ENCODE measurements at regions not wholly inside any gene's neighbourhood (a gene's known extent, or its start where the extent isn't known, plus 50 kb on each side); places are given as distances from the start of the nearest gene placed in this dataset.

GRCh38 chr12:87253157-87253556, 776.0 kb downstream of the C12orf50 start:
- no peak overlapping the region for H3K4me2 ChIP-seq (ENCODE audit: low read length)
- TF ChIP-seq, protein P1, sequence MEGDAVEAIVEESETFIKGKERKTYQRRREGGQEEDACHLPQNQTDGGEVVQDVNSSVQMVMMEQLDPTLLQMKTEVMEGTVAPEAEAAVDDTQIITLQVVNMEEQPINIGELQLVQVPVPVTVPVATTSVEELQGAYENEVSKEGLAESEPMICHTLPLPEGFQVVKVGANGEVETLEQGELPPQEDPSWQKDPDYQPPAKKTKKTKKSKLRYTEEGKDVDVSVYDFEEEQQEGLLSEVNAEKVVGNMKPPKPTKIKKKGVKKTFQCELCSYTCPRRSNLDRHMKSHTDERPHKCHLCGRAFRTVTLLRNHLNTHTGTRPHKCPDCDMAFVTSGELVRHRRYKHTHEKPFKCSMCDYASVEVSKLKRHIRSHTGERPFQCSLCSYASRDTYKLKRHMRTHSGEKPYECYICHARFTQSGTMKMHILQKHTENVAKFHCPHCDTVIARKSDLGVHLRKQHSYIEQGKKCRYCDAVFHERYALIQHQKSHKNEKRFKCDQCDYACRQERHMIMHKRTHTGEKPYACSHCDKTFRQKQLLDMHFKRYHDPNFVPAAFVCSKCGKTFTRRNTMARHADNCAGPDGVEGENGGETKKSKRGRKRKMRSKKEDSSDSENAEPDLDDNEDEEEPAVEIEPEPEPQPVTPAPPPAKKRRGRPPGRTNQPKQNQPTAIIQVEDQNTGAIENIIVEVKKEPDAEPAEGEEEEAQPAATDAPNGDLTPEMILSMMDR (IDR thresholded peaks at IDR 0.05), result no peak
- no peak overlapping the region for H3K27ac ChIP-seq
- H3K9me3 ChIP-seq (ENCODE audit: control insufficient read depth, low read length), result no peaks in the 10 kb centered on the region
- H2AFZ ChIP-seq, result no peak overlapping the region
- H3K79me2 ChIP-seq, result no peaks in the 10 kb centered on the region
- no peaks in the 10 kb centered on the region for H3K27me3 ChIP-seq (ENCODE audit: control insufficient read depth, insufficient read depth, low read length)
- H3K4me1 ChIP-seq, result no peaks in the 10 kb centered on the region
- no peak overlapping the region for H3K4me3 ChIP-seq (ENCODE audit: low read depth, low read length)
- H3K36me3 ChIP-seq (ENCODE audit: control insufficient read depth, insufficient read depth, low read length), result no peaks in the 10 kb centered on the region
- no peak overlapping the region for H3K9ac ChIP-seq

DNA sequence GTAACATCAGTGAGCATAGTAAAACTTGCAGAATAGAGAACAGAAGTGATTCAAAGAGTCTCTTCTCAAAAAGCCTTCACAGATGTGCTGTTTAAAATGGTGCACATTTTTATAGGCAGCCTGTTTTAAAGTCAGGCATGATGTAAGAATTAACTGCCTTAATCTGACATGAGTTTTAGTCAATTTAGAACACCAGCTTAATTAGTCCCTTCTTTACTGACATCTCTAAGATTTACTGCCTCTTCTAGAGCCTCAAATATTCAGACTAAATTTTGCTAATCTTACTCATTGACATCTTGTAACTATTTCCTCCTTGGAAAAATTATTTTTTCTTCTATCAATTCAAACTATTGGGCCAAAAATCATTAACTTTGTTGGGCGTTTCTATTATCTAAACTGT, 782.5 kb downstream of the C12orf50 start:
- TF ChIP-seq, protein P1 (IDR thresholded peaks at IDR 0.05), result no peak
- Histone ChIP-seq H2AFZ (no peak overlapping the region), H3K4me3 (ENCODE audit: low read depth, low read length) (no peak overlapping the region), H3K9me3 (ENCODE audit: control insufficient read depth, low read length) (no peaks in the 10 kb centered on the region), H3K4me1 (no peaks in the 10 kb centered on the region), H3K36me3 (ENCODE audit: control insufficient read depth, insufficient read depth, low read length) (no peaks in the 10 kb centered on the region), H3K27me3 (ENCODE audit: control insufficient read depth, insufficient read depth, low read length) (no peaks in the 10 kb centered on the region), H3K4me2 (ENCODE audit: low read length) (no peak overlapping the region), H3K9ac (no peak overlapping the region), H3K79me2 (no peaks in the 10 kb centered on the region), H3K27ac (no peak overlapping the region)

- no peak overlapping the region for H2AFZ ChIP-seq
- TF ChIP-seq, protein P1 (IDR thresholded peaks at IDR 0.05), result no peak
- H3K27me3 ChIP-seq (ENCODE audit: control insufficient read depth, insufficient read depth, low read length), result no peaks in the 10 kb centered on the region
- no peak overlapping the region for H3K27ac ChIP-seq
- no peak overlapping the region for H3K4me3 ChIP-seq (ENCODE audit: low read depth, low read length)
- H3K4me1 ChIP-seq, result no peaks in the 10 kb centered on the region
- H3K36me3 ChIP-seq (ENCODE audit: control insufficient read depth, insufficient read depth, low read length), result no peaks in the 10 kb centered on the region
- H3K9me3 ChIP-seq (ENCODE audit: control insufficient read depth, low read length), result no peaks in the 10 kb centered on the region
- H3K4me2 ChIP-seq (ENCODE audit: low read length), result no peak overlapping the region
- no peaks in the 10 kb centered on the region for H3K79me2 ChIP-seq
- no peak overlapping the region for H3K9ac ChIP-seq
Observed at GRCh38 chr12:87238466-87238865, 790.7 kb downstream of the C12orf50 start.

GRCh38 chr12:87234898-87235297, 794.3 kb downstream of the C12orf50 start:
- H3K36me3 ChIP-seq (ENCODE audit: control insufficient read depth, insufficient read depth, low read length), result no peaks in the 10 kb centered on the region
- H3K27me3 ChIP-seq (ENCODE audit: control insufficient read depth, insufficient read depth, low read length), result no peaks in the 10 kb centered on the region
- no peak overlapping the region for H3K4me2 ChIP-seq (ENCODE audit: low read length)
- H3K9ac ChIP-seq, result no peak overlapping the region
- H3K4me3 ChIP-seq (ENCODE audit: low read depth, low read length), result no peak overlapping the region
- H3K27ac ChIP-seq, result no peak overlapping the region
- no peak overlapping the region for H2AFZ ChIP-seq
- no peaks in the 10 kb centered on the region for H3K79me2 ChIP-seq
- TF ChIP-seq, protein P1 (IDR thresholded peaks at IDR 0.05), result no peak
- H3K9me3 ChIP-seq (ENCODE audit: control insufficient read depth, low read length), result no peaks in the 10 kb centered on the region
- no peaks in the 10 kb centered on the region for H3K4me1 ChIP-seq

GRCh38 chr12:87233671-87234070, 795.5 kb downstream of the C12orf50 start:
- no peak overlapping the region for H3K9ac ChIP-seq

More at GRCh38 chr12:87233671-87234070, 795.5 kb downstream of the C12orf50 start:
- no peaks in the 10 kb centered on the region for H3K4me1 ChIP-seq
- no peaks in the 10 kb centered on the region for H3K36me3 ChIP-seq (ENCODE audit: control insufficient read depth, insufficient read depth, low read length)
- no peaks in the 10 kb centered on the region for H3K79me2 ChIP-seq
- H3K9me3 ChIP-seq (ENCODE audit: control insufficient read depth, low read length), result no peaks in the 10 kb centered on the region
- H3K27ac ChIP-seq, result no peak overlapping the region
- no peak overlapping the region for H3K4me2 ChIP-seq (ENCODE audit: low read length)
- no peak overlapping the region for H3K4me3 ChIP-seq (ENCODE audit: low read depth, low read length)
- H3K27me3 ChIP-seq (ENCODE audit: control insufficient read depth, insufficient read depth, low read length), result no peaks in the 10 kb centered on the region
- H2AFZ ChIP-seq, result no peak overlapping the region
- TF ChIP-seq, protein P1 (IDR thresholded peaks at IDR 0.05), result no peak

Data from parathyroid adenoma (tissue), 2 donors.